GM12892 (cell line): ENCODE measurements at regions not wholly inside any gene's neighbourhood (a gene's known extent, or its start where the extent isn't known, plus 50 kb on each side); places are given as distances from the start of the nearest gene placed in this dataset.

ENCODE experiments used
- POLR2A ChIP-seq: IDR thresholded peaks from 2 replicates; pipeline ENCODE4 v1.6.1; 2011; ENCODE audit warnings: low read depth, low read length, control low read depth
- POLR2AphosphoS5 ChIP-seq: IDR thresholded peaks from 2 replicates; pipeline ENCODE4 v1.6.1; 2011; ENCODE audit warnings: low read depth, low read length, control low read depth
- TAF1 ChIP-seq: IDR thresholded peaks from 2 replicates; pipeline ENCODE4 v1.6.1; 2011; ENCODE audit warnings: low read depth, mild to moderate bottlenecking, control low read depth, low read length, borderline replicate concordance

GRCh38 chr1:68281946-68282615 lies 49.8 kb upstream of the WLS start:
- TF ChIP-seq POLR2AphosphoS5 (no peak), TAF1 (no peak), POLR2A (no peak)
